Cardiac fibroblast (primary cell): ENCODE measurements at regions not wholly inside any gene's neighbourhood (a gene's known extent, or its start where the extent isn't known, plus 50 kb on each side); places are given as distances from the start of the nearest gene placed in this dataset.

Experiments
- DNase-seq, 2 donors: peaks; one replicate each; pipeline versions ENCODE4 v3.0.0 to v3.0.0-alpha.2; 2010; ENCODE audit warnings: low read depth in 2 of 2
- H3K4me3 ChIP-seq, 2 donors: replicated peaks in 1 of 2; 1 replicate in 1 of 2; 2 replicates in 1 of 2; pipeline ENCODE4 v1.5.1; 2011; ENCODE audit warnings: low read depth in 2 of 2, low read length in 2 of 2, mild to moderate bottlenecking in 2 of 2, moderate library complexity in 1 of 2
- TF ChIP-seq, protein P1 (sequence below): IDR thresholded peaks from one replicate; pipeline ENCODE4 v1.5.1; 2011; ENCODE audit warnings: low read depth, mild to moderate bottlenecking, low read length, inconsistent platforms

- TF ChIP-seq, protein P1, sequence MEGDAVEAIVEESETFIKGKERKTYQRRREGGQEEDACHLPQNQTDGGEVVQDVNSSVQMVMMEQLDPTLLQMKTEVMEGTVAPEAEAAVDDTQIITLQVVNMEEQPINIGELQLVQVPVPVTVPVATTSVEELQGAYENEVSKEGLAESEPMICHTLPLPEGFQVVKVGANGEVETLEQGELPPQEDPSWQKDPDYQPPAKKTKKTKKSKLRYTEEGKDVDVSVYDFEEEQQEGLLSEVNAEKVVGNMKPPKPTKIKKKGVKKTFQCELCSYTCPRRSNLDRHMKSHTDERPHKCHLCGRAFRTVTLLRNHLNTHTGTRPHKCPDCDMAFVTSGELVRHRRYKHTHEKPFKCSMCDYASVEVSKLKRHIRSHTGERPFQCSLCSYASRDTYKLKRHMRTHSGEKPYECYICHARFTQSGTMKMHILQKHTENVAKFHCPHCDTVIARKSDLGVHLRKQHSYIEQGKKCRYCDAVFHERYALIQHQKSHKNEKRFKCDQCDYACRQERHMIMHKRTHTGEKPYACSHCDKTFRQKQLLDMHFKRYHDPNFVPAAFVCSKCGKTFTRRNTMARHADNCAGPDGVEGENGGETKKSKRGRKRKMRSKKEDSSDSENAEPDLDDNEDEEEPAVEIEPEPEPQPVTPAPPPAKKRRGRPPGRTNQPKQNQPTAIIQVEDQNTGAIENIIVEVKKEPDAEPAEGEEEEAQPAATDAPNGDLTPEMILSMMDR, result no peak
- DNase-seq, result no peak
- H3K4me3 ChIP-seq, result no peak overlapping the region
Measured at GRCh38 chrX:137290011-137290410, 256.2 kb upstream of the GPR101 start.

- no peak overlapping the region for H3K4me3 ChIP-seq
- no peak for DNase-seq
- TF ChIP-seq, protein P1, result no peak
Measured at GRCh38 chrX:137287191-137287590, 253.4 kb upstream of the GPR101 start.

DNA sequence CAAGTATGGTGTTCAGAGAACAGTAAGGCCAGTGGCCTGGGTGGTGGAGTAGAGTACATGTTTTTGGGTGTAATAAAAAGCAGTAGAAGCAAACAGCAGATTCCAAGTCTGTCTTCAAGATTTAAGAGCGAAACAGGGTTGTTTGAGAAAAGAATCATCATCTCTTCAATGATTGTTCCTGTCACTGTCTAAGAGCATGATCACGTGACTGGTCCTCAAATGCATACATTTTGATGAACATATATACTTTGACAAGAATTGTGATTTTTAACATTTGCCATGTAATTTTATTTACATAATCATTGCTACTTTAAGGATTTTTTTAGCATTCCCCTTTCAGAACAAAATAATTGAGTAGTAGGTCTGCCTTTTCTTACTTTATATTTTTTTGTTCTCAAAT lies 252.6 kb upstream of the GPR101 start:
- DNase-seq, result no peak
- H3K4me3 ChIP-seq, result no peak overlapping the region
- TF ChIP-seq, protein P1, result no peak

DNA sequence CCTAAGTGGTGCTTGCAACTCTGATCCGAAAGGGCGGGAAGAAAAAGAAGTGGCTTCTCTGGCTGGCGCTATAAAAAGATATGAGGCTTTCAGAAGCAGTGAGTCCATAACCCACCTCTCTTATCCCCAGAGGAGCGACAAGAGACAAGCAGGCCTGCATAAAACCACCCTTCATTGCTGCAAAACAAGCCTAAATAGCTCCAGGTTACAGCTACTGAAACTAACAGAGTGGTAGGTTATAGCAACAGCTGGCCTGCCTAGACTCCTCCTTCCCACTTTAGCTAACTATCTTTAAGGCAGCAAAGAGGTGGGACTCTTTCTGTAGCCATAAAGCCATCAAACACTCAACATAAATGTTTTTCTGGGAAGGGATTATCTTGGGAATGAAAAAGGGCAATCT lies 245.0 kb upstream of the GPR101 start:
- DNase-seq, result no peak
- TF ChIP-seq, protein P1, result no peak
- H3K4me3 ChIP-seq, result no peak overlapping the region

- no peak overlapping the region for H3K4me3 ChIP-seq
- DNase-seq, result no peak
- TF ChIP-seq, protein P1, result no peak
Measured at GRCh38 chrX:137263374-137263773, 229.6 kb upstream of the GPR101 start.

GRCh38 chrX:137245183-137245582 lies 211.4 kb upstream of the GPR101 start:
- H3K4me3 ChIP-seq, result no peak overlapping the region
- TF ChIP-seq, protein P1, result no peak
- no peak for DNase-seq

GRCh38 chrX:137236837-137237236 lies 203.0 kb upstream of the GPR101 start:
- TF ChIP-seq, protein P1, result no peak
- DNase-seq, result no peak
- H3K4me3 ChIP-seq, result no peak overlapping the region
